B cell (primary cell): ENCODE measurements at regions not wholly inside any gene's neighbourhood (a gene's known extent, or its start where the extent isn't known, plus 50 kb on each side); places are given as distances from the start of the nearest gene placed in this dataset.

ENCODE experiments used
- ATAC-seq: fragments of 200-7000 bp; cut with Tn5 transposase; one replicate; pipeline ENCODE4 v1.10.0; 2021; ENCODE audit warnings: low read depth, mild to moderate bottlenecking, moderate number of reproducible peaks, moderate library complexity
- CTCF ChIA-PET: fragments of 350-600 bp; sonication (Branson Sonifier 250); formaldehyde crosslinking; loops from one replicate; lab custom pipeline; 2021; ENCODE audit warnings: antibody characterized with exemption, inconsistent platforms; lab: Charles Lee
- POLR2A ChIA-PET: fragments of 350-600 bp; sonication (Branson Sonifier 250); formaldehyde crosslinking; loops from one replicate; lab custom pipeline; 2021; ENCODE audit warnings: antibody characterized with exemption; lab: Charles Lee
- DNase-seq: peaks from one replicate; pipeline ENCODE4 v3.0.0; 2013
- H2AFZ ChIP-seq: 2 replicates; pipeline ENCODE4 v1.6.1; 2012; ENCODE audit warnings: mild to moderate bottlenecking, low read depth, low read length; ENCODE audit not compliant: insufficient read depth, poor library complexity, severe bottlenecking
- H3K27ac ChIP-seq, 2 donors: 1 replicate in 1 of 2; 2 replicates in 1 of 2; pipeline ENCODE4 v1.5.1; 2012 to 2013; ENCODE audit warnings: low read length in 2 of 2, mild to moderate bottlenecking in 2 of 2, moderate library complexity in 1 of 2
- H3K27me3 ChIP-seq, 4 experiments: fragments of 200-600 bp in 1 of 4; sonication (generic) in 1 of 4; replicated peaks in 1 of 4; 1 replicate in 2 of 4; 2 replicates in 2 of 4; pipeline versions ENCODE4 v1.6.1 to v1.7.0; 2013 to 2016; ENCODE audit warnings: low read length in 3 of 4, mild to moderate bottlenecking in 2 of 4, mixed read lengths in 1 of 4, moderate library complexity in 1 of 4; ENCODE audit not compliant: insufficient read depth in 4 of 4, control insufficient read depth in 3 of 4; ENCODE audit errors: control extremely low read depth in 1 of 4
- H3K36me3 ChIP-seq, 2 experiments: replicated peaks in 1 of 2; 1 replicate in 1 of 2; 2 replicates in 1 of 2; pipeline versions ENCODE4 v1.6.1 to v1.7.1; 2013; ENCODE audit warnings: low read length in 1 of 2; ENCODE audit not compliant: insufficient read depth in 2 of 2, control insufficient read depth in 1 of 2; ENCODE audit errors: control extremely low read depth in 1 of 2, extremely low read depth in 1 of 2
- H3K4me1 ChIP-seq, 2 donors: fragments of 200-600 bp in 1 of 2; sonication (generic) in 1 of 2; 1 replicate in 1 of 2; 2 replicates in 1 of 2; pipeline versions ENCODE4 v1.5.1 to v1.6.1; 2013 to 2017; ENCODE audit warnings: low read length in 2 of 2; ENCODE audit not compliant: control insufficient read depth in 2 of 2, insufficient read depth in 2 of 2
- H3K4me2 ChIP-seq: replicated peaks from 2 replicates; pipeline ENCODE3; 2012; ENCODE audit warnings: mild to moderate bottlenecking, low read depth, low read length; ENCODE audit not compliant: poor library complexity, severe bottlenecking
- H3K4me3 ChIP-seq, 5 experiments: fragments of 200-600 bp in 1 of 5; sonication (generic) in 1 of 5; 1 replicate in 3 of 5; 2 replicates in 2 of 5; pipeline versions ENCODE4 v1.5.1 to v1.7.0; 2011 to 2016; ENCODE audit warnings: low read length in 4 of 5, mild to moderate bottlenecking in 4 of 5, low read depth in 2 of 5, control low read depth in 1 of 5, moderate library complexity in 1 of 5; ENCODE audit not compliant: insufficient read depth in 1 of 5; ENCODE audit errors: control extremely low read depth in 1 of 5, extremely low read depth in 1 of 5
- H3K79me2 ChIP-seq: fragments of 200-600 bp; sonication (generic); one replicate; pipeline ENCODE4 v1.6.0; 2016; ENCODE audit warnings: low read length; ENCODE audit not compliant: control insufficient read depth, insufficient read depth
- H3K9ac ChIP-seq: fragments of 200-600 bp; sonication (generic); 2 replicates; pipeline ENCODE4 v1.6.1; 2017; ENCODE audit warnings: mild to moderate bottlenecking, low read length, moderate library complexity
- H3K9me3 ChIP-seq, 3 donors: one replicate each; pipeline versions ENCODE4 v1.6.1 to v1.7.1; 2013; ENCODE audit warnings: low read length in 2 of 3; ENCODE audit not compliant: control insufficient read depth in 2 of 3, insufficient read depth in 1 of 3; ENCODE audit errors: control extremely low read depth in 1 of 3
- H4K20me1 ChIP-seq: 2 replicates; pipeline ENCODE4 v1.6.0; 2012; ENCODE audit warnings: mild to moderate bottlenecking, low read length; ENCODE audit not compliant: insufficient read depth, control insufficient read depth, poor library complexity, severe bottlenecking
- H3K27ac Mint-ChIP-seq: one replicate; pipeline ENCODE4 v1.8.0; 2021; ENCODE audit warnings: mixed read lengths
- H3K27me3 Mint-ChIP-seq: one replicate; pipeline ENCODE4 v1.8.0; 2021; ENCODE audit warnings: mixed read lengths
- H3K4me1 Mint-ChIP-seq: one replicate; pipeline ENCODE4 v1.8.0; 2021; ENCODE audit warnings: mixed read lengths
- H3K4me3 Mint-ChIP-seq: one replicate; pipeline ENCODE4 v1.8.0; 2021; ENCODE audit warnings: mixed read lengths
- H3K9me3 Mint-ChIP-seq: one replicate; pipeline ENCODE4 v1.8.0; 2022; ENCODE audit warnings: mixed read lengths; ENCODE audit not compliant: insufficient read depth
- EZH2 ChIP-seq: IDR thresholded peaks from 2 replicates; pipeline ENCODE4 v1.6.1; 2012; ENCODE audit warnings: borderline replicate concordance, low read depth, mild to moderate bottlenecking, moderate library complexity, low read length; ENCODE audit not compliant: insufficient read depth, poor library complexity, severe bottlenecking
- WGBS: methylation state at CpG from one replicate; pipeline ENCODE4 v1.1.5; 2013; ENCODE audit warnings: missing lambda C conversion rate; ENCODE audit not compliant: insufficient coverage; 5-methylcytosine and 5-hydroxymethylcytosine counted together
- intact Hi-C: fragments of 100-400 bp; cut with micrococcal nuclease; formaldehyde crosslinking; loops from one replicate; pipeline ENCODE4 v1.10.0; 2022
- TF ChIP-seq, protein P1 (sequence below): fragments of 200-600 bp; IDR thresholded peaks from one replicate; pipeline ENCODE4 v1.8.0; 2022; ENCODE audit warnings: antibody characterized with exemption, mild to moderate bottlenecking

DNA sequence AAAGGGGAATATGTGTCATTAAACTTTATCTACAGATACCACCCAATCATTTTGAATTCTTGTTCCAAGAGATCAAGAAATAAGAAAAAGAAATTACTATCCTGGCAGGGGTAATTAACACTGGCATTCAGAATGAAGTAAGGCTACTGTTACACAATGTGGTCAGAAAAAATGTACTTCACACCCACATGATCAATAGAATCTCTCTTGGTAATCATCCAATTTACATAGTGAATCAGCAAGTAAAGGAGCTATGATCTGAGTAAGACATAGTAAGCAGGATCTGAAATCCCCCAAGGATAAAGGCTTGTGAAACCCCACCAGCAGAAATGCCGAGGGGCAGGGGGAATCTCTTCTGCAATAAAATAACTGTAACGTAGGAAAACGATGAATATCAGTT lies 466.5 kb downstream of the FAM181B start:
- Histone ChIP-seq H3K4me2 (no peak overlapping the region), H3K9me3 (no peaks in the 10 kb centered on the region), H3K4me1 (no peaks in the 10 kb centered on the region), H3K9ac (no peak overlapping the region), H3K79me2 (no peaks in the 10 kb centered on the region), H4K20me1 (no peaks in the 10 kb centered on the region), H3K27me3 (no peaks in the 10 kb centered on the region), H2AFZ (no peak overlapping the region), H3K27ac (no peak overlapping the region), H3K36me3 (no peaks in the 10 kb centered on the region), H3K4me3 (no peak overlapping the region)
- Mint-ChIP-seq H3K4me3 (no peak overlapping the region), H3K27me3 (no peaks in the 10 kb centered on the region), H3K27ac (no peak overlapping the region), H3K9me3 (no peaks in the 10 kb centered on the region), H3K4me1 (no peaks in the 10 kb centered on the region)
- no CpG with 5 or more reads among the region's 3 CpGs for WGBS
- DNase-seq (no peak), ATAC-seq (no peak)
- POLR2A ChIA-PET = no interaction called here
- TF ChIP-seq, protein P1, sequence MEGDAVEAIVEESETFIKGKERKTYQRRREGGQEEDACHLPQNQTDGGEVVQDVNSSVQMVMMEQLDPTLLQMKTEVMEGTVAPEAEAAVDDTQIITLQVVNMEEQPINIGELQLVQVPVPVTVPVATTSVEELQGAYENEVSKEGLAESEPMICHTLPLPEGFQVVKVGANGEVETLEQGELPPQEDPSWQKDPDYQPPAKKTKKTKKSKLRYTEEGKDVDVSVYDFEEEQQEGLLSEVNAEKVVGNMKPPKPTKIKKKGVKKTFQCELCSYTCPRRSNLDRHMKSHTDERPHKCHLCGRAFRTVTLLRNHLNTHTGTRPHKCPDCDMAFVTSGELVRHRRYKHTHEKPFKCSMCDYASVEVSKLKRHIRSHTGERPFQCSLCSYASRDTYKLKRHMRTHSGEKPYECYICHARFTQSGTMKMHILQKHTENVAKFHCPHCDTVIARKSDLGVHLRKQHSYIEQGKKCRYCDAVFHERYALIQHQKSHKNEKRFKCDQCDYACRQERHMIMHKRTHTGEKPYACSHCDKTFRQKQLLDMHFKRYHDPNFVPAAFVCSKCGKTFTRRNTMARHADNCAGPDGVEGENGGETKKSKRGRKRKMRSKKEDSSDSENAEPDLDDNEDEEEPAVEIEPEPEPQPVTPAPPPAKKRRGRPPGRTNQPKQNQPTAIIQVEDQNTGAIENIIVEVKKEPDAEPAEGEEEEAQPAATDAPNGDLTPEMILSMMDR = no peak
- intact Hi-C loops = no loop called here
- CTCF ChIA-PET = interaction anchor here (0.8 kb wide), 1 partner anchor 9 kb away, joined by 3 read pairs; no protein-coding TSS in a partner anchor

DNA sequence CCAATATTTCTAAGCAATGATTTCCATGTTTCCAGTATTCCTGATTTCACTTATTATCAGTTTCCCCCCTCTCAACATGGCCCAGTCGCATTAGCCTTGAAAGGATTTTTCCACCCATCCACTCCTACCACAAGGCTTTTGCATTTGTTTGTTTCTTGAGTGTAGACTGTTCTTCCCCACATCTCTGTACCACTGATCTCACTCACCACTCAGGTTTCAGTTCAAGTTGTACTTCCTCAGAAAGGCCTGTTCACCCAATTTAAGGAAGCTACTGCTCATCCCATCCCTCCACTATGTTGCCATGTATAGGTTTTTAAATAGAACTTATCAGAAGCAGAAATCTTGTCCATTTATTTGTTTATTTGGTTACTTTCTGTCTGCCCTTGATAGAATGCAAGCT lies 472.3 kb downstream of the FAM181B start:
- H3K27ac Mint-ChIP-seq = no peak overlapping the region
- no peak for ATAC-seq
- H3K9me3 Mint-ChIP-seq = no peaks in the 10 kb centered on the region
- CTCF ChIA-PET = no interaction called here
- Histone ChIP-seq H3K9me3 (no peaks in the 10 kb centered on the region), H3K4me2 (no peak overlapping the region), H3K27ac (no peak overlapping the region), H3K4me1 (no peaks in the 10 kb centered on the region), H4K20me1 (no peaks in the 10 kb centered on the region), H3K27me3 (no peaks in the 10 kb centered on the region), H3K36me3 (no peaks in the 10 kb centered on the region), H3K79me2 (no peaks in the 10 kb centered on the region), H3K9ac (no peak overlapping the region), H3K4me3 (no peak overlapping the region), H2AFZ (no peak overlapping the region)
- POLR2A ChIA-PET = no interaction called here
- no peak for DNase-seq
- WGBS = no CpG with 5 or more reads among the region's 1 CpG
- TF ChIP-seq EZH2 = no peak
- TF ChIP-seq, protein P1 = no peak
- intact Hi-C loops = no loop called here
- no peak overlapping the region for H3K4me3 Mint-ChIP-seq
- no peaks in the 10 kb centered on the region for H3K4me1 Mint-ChIP-seq
- no peaks in the 10 kb centered on the region for H3K27me3 Mint-ChIP-seq
